GM12891 (cell line): ENCODE measurements at regions not wholly inside any gene's neighbourhood (a gene's known extent, or its start where the extent isn't known, plus 50 kb on each side); places are given as distances from the start of the nearest gene placed in this dataset.

Experiments
- POLR2A ChIP-seq: IDR thresholded peaks from 2 replicates; pipeline ENCODE4 v1.6.1; 2011; ENCODE audit warnings: low read depth, low read length, control low read depth
- TAF1 ChIP-seq: IDR thresholded peaks from 2 replicates; pipeline ENCODE4 v1.6.1; 2011; ENCODE audit warnings: low read depth, low read length, control low read depth

DNA sequence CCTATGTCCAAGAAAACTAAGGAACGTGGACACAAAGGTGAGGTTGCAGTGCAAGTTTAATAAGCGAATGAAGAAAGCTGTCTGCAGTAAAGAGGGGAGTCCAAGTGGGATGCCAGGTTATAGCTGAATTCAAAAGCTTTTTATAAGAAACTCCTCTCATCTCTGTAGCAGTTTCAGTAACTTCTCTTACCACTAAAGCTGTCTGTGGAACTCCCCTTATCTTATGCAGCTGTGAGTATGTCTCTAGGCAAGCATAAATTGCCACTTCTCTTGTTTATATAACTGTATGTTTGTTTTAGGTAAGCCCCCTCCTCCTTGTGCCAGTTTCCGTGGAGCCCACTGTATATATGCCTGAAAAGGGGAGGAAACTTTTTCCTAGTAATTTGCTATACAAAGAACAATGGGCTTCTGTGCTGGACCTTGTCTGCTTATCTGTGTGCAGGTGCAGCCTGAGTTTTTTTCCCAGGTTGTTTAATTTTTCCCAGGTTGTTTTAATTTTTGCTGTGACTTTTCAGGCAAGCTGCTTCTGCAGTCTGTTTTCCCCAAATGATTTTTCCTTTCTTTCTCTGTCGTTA, 875.1 kb upstream of the EPHA6 start:
- TF ChIP-seq POLR2A: no peak
- TF ChIP-seq TAF1: no peak
